DOHH2 (cell line): ENCODE measurements at regions not wholly inside any gene's neighbourhood (a gene's known extent, or its start where the extent isn't known, plus 50 kb on each side); places are given as distances from the start of the nearest gene placed in this dataset.

Experiments
- H3F3A ChIP-seq: fragments of 200-600 bp; sonication (generic), shearing (Covaris generic); 2 replicates; pipeline ENCODE4 v1.6.0; 2016; ENCODE audit warnings: antibody characterized with exemption, mild to moderate bottlenecking; ENCODE audit not compliant: control insufficient read depth, insufficient read depth
- H3K27ac ChIP-seq: fragments of 200-600 bp; sonication (generic); 2 replicates; pipeline ENCODE4 v1.5.1; 2014; ENCODE audit warnings: low read depth, mild to moderate bottlenecking, low read length, moderate library complexity
- H3K27me3 ChIP-seq: fragments of 200-600 bp; sonication (generic); 2 replicates; pipeline ENCODE4 v1.6.1; 2014; ENCODE audit warnings: mild to moderate bottlenecking, low read length, mixed read lengths; ENCODE audit not compliant: control insufficient read depth
- H3K36me3 ChIP-seq: fragments of 200-600 bp; sonication (generic); 2 replicates; pipeline ENCODE4 v1.6.1; 2014; ENCODE audit warnings: mild to moderate bottlenecking, low read length, moderate library complexity, mixed read lengths; ENCODE audit not compliant: control insufficient read depth
- H3K4me1 ChIP-seq: fragments of 200-600 bp; sonication (generic); 2 replicates; pipeline ENCODE4 v1.6.1; 2014; ENCODE audit warnings: mild to moderate bottlenecking, low read length, mixed read lengths; ENCODE audit not compliant: control insufficient read depth
- H3K4me2 ChIP-seq: fragments of 200-600 bp; sonication (generic); 2 replicates; pipeline ENCODE4 v1.6.0; 2014; ENCODE audit warnings: mild to moderate bottlenecking, low read length, moderate library complexity
- H3K4me3 ChIP-seq: fragments of 200-600 bp; sonication (generic); 2 replicates; pipeline ENCODE4 v1.5.1; 2014; ENCODE audit warnings: mild to moderate bottlenecking, low read length, mixed read lengths
- H3K79me2 ChIP-seq: fragments of 200-600 bp; sonication (generic); 2 replicates; pipeline ENCODE4 v1.6.1; 2014; ENCODE audit warnings: mild to moderate bottlenecking, low read length, mixed read lengths; ENCODE audit not compliant: control insufficient read depth
- H3K9me2 ChIP-seq: fragments of 200-600 bp; sonication (generic); replicated peaks from 2 replicates; pipeline ENCODE4 v1.6.1; 2014; ENCODE audit warnings: mild to moderate bottlenecking, low read length, mixed read lengths; ENCODE audit not compliant: control insufficient read depth
- H3K9me3 ChIP-seq: fragments of 200-600 bp; sonication (generic); 2 replicates; pipeline ENCODE4 v1.6.1; 2014; ENCODE audit warnings: antibody characterized with exemption, low read length, mixed read lengths; ENCODE audit not compliant: control insufficient read depth, insufficient read depth
- H4K20me1 ChIP-seq: fragments of 200-600 bp; sonication (generic); 2 replicates; pipeline ENCODE4 v1.6.0; 2014; ENCODE audit warnings: low read depth, mild to moderate bottlenecking, antibody characterized with exemption, low read length, moderate library complexity; ENCODE audit not compliant: control insufficient read depth, insufficient read depth
- EZH2phosphoT487 ChIP-seq: fragments of 200-600 bp; sonication (generic); IDR thresholded peaks from 2 replicates; pipeline ENCODE4 v1.6.1; 2017; ENCODE audit warnings: borderline replicate concordance, mild to moderate bottlenecking, antibody characterized with exemption, low read length, moderate library complexity, mixed read lengths
- TF ChIP-seq, protein P1 (sequence below): fragments of 200-600 bp; sonication (generic); IDR thresholded peaks from one replicate; pipeline ENCODE4 v1.5.1; 2014; ENCODE audit warnings: antibody characterized with exemption, mild to moderate bottlenecking, low read depth, low read length; ENCODE audit not compliant: poor library complexity, severe bottlenecking

DNA sequence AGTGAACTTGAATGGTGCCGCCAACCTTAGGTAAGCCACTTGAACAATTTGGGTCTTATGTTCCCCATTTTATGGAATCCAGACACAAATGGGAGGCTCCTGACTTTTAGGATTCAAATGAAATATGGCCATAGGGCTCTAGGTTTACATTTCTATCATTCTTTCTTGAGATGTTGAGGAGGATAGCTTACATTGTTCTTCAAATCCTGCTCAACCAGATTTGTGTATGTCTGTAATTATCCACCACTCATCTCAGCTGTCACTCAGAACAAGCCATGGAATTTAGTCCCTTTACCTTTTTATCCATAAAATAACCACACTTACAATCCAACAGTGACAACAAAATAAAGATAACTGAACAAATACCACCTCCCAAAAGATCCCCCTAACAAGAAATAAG is 682.9 kb upstream of the PTBP2 start:
- no peaks in the 10 kb centered on the region for H3K79me2 ChIP-seq
- H3K36me3 ChIP-seq: no peaks in the 10 kb centered on the region
- no peaks in the 10 kb centered on the region for H3K9me3 ChIP-seq
- no peaks in the 10 kb centered on the region for H3F3A ChIP-seq
- H3K9me2 ChIP-seq: no peaks in the 10 kb centered on the region; the same call in 1 of the 2 replicates
- no peaks in the 10 kb centered on the region for H4K20me1 ChIP-seq
- H3K4me3 ChIP-seq: no peak overlapping the region
- H3K4me1 ChIP-seq: no peaks in the 10 kb centered on the region
- H3K27ac ChIP-seq: no peak overlapping the region
- TF ChIP-seq, protein P1, sequence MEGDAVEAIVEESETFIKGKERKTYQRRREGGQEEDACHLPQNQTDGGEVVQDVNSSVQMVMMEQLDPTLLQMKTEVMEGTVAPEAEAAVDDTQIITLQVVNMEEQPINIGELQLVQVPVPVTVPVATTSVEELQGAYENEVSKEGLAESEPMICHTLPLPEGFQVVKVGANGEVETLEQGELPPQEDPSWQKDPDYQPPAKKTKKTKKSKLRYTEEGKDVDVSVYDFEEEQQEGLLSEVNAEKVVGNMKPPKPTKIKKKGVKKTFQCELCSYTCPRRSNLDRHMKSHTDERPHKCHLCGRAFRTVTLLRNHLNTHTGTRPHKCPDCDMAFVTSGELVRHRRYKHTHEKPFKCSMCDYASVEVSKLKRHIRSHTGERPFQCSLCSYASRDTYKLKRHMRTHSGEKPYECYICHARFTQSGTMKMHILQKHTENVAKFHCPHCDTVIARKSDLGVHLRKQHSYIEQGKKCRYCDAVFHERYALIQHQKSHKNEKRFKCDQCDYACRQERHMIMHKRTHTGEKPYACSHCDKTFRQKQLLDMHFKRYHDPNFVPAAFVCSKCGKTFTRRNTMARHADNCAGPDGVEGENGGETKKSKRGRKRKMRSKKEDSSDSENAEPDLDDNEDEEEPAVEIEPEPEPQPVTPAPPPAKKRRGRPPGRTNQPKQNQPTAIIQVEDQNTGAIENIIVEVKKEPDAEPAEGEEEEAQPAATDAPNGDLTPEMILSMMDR: no peak
- TF ChIP-seq EZH2phosphoT487: no peak
- no peak overlapping the region for H3K4me2 ChIP-seq
- H3K27me3 ChIP-seq: no peaks in the 10 kb centered on the region

DNA sequence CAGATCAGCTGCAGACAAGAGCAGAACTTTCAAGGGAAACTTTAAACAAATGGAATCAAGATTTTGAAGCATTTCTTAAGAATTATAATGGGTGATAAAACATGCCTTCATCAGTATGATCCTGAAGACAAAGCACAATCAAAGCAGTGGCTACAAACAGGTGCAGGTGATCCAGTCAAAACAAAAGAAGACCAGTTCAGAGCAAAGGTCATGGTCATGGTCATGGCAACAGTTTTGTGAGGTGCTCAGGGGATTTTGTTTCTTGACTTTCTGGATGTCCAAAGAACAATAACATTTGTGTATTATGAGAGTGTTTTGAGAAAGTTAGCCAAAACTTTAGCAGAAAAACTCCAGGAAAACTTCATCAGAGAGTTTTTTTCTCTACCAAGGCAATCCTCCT is 681.7 kb upstream of the PTBP2 start:
- H3F3A ChIP-seq: no peaks in the 10 kb centered on the region

DNA sequence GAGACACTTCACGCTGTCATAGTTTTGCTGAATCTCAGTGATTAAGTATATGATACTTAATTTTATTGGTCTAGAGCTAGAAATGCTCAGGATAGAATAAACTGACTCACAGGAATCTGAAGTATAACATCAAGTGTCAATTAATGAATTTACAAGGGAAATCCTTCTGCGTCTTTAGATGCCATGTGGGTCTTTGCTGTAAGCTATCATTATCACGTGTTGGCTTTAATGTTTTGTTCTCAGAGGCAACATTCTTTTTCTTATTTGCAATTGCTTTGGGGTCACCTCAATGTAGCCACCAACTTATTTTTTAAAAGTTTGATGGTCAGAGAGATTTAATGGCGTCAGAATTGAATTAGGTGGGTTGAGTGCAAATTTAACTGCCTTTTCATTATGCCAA is 680.1 kb upstream of the PTBP2 start:
- TF ChIP-seq, protein P1: no peak
- TF ChIP-seq EZH2phosphoT487: no peak
- Histone ChIP-seq H3F3A (no peaks in the 10 kb centered on the region), H3K27ac (no peak overlapping the region), H3K27me3 (no peaks in the 10 kb centered on the region), H3K4me2 (no peak overlapping the region), H3K4me3 (no peak overlapping the region), H3K4me1 (no peaks in the 10 kb centered on the region), H3K9me2 (no peaks in the 10 kb centered on the region; the same call in 1 of the 2 replicates), H3K36me3 (no peaks in the 10 kb centered on the region), H3K79me2 (no peaks in the 10 kb centered on the region), H3K9me3 (no peaks in the 10 kb centered on the region), H4K20me1 (no peaks in the 10 kb centered on the region)

More for the DNA sequence above, 681.7 kb upstream of the PTBP2 start:
- Histone ChIP-seq H3K4me2 (no peak overlapping the region), H3K9me3 (no peaks in the 10 kb centered on the region), H3K4me1 (no peaks in the 10 kb centered on the region), H3K27ac (no peak overlapping the region), H4K20me1 (no peaks in the 10 kb centered on the region), H3K79me2 (no peaks in the 10 kb centered on the region), H3K9me2 (no peaks in the 10 kb centered on the region; the same call in 1 of the 2 replicates), H3K27me3 (no peaks in the 10 kb centered on the region), H3K36me3 (no peaks in the 10 kb centered on the region), H3K4me3 (no peak overlapping the region)
- TF ChIP-seq, protein P1: no peak
